ENCODE measurements at regions not wholly inside any gene's neighbourhood (a gene's known extent, or its start where the extent isn't known, plus 50 kb on each side); places are given as distances from the start of the nearest gene placed in this dataset.
A peak's percentile ranks its signal among the peaks of the same experiment; 100 is the strongest.
"Not testable (repeated sequence)": the region's sequence is repeated elsewhere in the genome, so short reads cannot be mapped to it uniquely, and the experiment has no call there.

- no peak for DNase-seq (ENCODE audit: low spot score)
Measured at GRCh38 chr1:112855152-112855828, 100.7 kb downstream of the SLC16A1 start.

GRCh38 chr1:112854368-112854984, 101.5 kb downstream of the SLC16A1 start:
- not testable (repeated sequence) for DNase-seq (ENCODE audit: low spot score)

- not testable (repeated sequence) for DNase-seq (ENCODE audit: low spot score)
Measured at GRCh38 chr1:112853915-112854314, 102.1 kb downstream of the SLC16A1 start.

GRCh38 chr1:112852934-112853333, 103.1 kb downstream of the SLC16A1 start:
- DNase-seq (ENCODE audit: low spot score) = no peak

- DNase-seq (ENCODE audit: low spot score) = no peak
Measured at GRCh38 chr1:112852276-112852675, 103.7 kb downstream of the SLC16A1 start.

- no peak for DNase-seq (ENCODE audit: low spot score)
Measured at GRCh38 chr1:112850034-112850757, 105.8 kb downstream of the SLC16A1 start.

- no peak for DNase-seq (ENCODE audit: low spot score)
Measured at GRCh38 chr1:112849425-112850033, 106.5 kb downstream of the SLC16A1 start.

- DNase-seq (ENCODE audit: low spot score) = peak; percentile 78
Measured at GRCh38 chr1:112841825-112842224, 114.2 kb downstream of the SLC16A1 start.

GRCh38 chr1:112840631-112841624, 115.1 kb downstream of the SLC16A1 start:
- DNase-seq (ENCODE audit: low spot score) = peak; percentile 78

GRCh38 chr1:112836642-112837041, 119.4 kb downstream of the SLC16A1 start:
- DNase-seq (ENCODE audit: low spot score) = no peak

GRCh38 chr1:112833806-112834205, 118.7 kb upstream of the PPM1J start:
- DNase-seq (ENCODE audit: low spot score) = no peak

GRCh38 chr1:112832259-112832658, 117.1 kb upstream of the PPM1J start:
- not testable (repeated sequence) for DNase-seq (ENCODE audit: low spot score)

- DNase-seq (ENCODE audit: low spot score) = not testable (repeated sequence)
Measured at GRCh38 chr1:112829691-112830090, 114.6 kb upstream of the PPM1J start.

GRCh38 chr1:112828716-112829115, 113.6 kb upstream of the PPM1J start:
- DNase-seq (ENCODE audit: low spot score) = no peak

GRCh38 chr1:112827391-112827790, 112.3 kb upstream of the PPM1J start:
- DNase-seq (ENCODE audit: low spot score) = not testable (repeated sequence)

GRCh38 chr1:112826217-112826944, 111.2 kb upstream of the PPM1J start:
- DNase-seq (ENCODE audit: low spot score) = no peak

GRCh38 chr1:112825563-112826216, 110.6 kb upstream of the PPM1J start:
- DNase-seq (ENCODE audit: low spot score) = not testable (repeated sequence)

- DNase-seq (ENCODE audit: low spot score) = not testable (repeated sequence)
Measured at GRCh38 chr1:112825075-112825474, 109.9 kb upstream of the PPM1J start.

GRCh38 chr1:112821307-112822063, 106.4 kb upstream of the PPM1J start:
- DNase-seq (ENCODE audit: low spot score) = not testable (repeated sequence)

Data from pons (tissue), 1 donor.